NCI-H1105 (cell line): ENCODE measurements at regions not wholly inside any gene's neighbourhood (a gene's known extent, or its start where the extent isn't known, plus 50 kb on each side); places are given as distances from the start of the nearest gene placed in this dataset.
"Not testable (repeated sequence)": the region's sequence is repeated elsewhere in the genome, so short reads cannot be mapped to it uniquely, and the experiment has no call there.

ENCODE experiments used
- DNase-seq: peaks from one replicate; lab custom pipeline; 2025; lab: John Stamatoyannopoulos, UW

DNA sequence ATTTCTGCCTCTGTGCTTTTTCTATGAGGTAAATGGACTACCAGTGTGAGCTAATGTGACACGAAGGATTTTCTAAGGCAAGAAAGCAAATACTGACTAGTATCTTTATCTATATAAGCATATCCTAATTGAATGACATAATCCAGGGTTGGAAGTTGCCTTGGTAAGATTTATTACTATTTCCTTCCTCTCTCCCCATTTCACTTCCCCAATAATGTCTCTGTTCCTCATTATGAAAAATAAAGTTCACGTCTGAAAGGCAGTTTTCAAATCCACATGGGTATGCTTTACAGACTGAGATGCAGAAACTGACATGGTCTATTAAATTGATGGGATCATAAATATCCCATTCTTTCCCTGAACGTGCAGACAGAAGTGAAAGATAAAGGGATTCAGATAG is 86.0 kb downstream of the DTWD1 start:
- no peak for DNase-seq

GRCh38 chr15:49707598-49707997 is 86.8 kb downstream of the DTWD1 start:
- no peak for DNase-seq

GRCh38 chr15:49709646-49710214 is 88.9 kb downstream of the DTWD1 start:
- DNase-seq = no peak

DNA sequence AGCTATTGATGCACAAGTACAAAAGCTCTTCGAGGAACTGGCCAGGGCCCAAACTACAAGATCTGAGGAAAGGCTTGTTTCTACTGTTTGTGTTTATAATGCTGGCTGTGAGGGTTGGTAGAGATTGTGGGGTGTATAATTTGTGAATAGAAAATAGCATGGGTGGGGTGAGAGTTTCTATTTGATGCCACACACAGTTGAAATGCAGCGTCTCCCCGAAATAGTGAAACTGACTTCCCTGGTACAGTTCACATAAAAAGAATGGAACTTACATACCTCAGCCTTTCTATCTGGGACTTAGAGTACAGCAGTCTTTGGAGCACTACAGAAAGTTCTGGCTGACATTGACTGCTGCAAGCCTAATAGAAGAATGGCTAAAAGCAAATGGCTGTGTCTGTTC is 91.3 kb downstream of the DTWD1 start:
- DNase-seq = no peak

GRCh38 chr15:49712846-49713450 is 92.1 kb downstream of the DTWD1 start:
- peak; percentile 47 for DNase-seq

DNA sequence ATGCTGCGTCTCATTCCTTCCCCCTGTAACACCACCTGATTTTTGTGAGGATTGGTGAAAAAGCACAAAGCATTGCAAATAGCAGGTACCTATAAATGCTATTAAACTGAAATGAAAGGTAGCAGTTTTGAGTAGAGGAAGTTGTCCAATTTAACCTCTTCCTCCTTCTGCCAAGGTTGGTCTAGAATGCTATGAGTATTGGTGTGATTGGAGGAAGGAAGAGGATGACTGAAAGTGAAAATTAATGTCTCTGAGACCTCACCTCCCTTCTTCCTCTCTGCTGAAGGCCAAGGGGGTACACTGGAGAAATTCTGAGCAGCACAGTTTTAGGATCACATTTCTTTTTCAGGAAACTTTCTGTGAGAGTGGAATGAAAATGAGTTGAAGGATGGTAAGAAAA is 94.4 kb downstream of the DTWD1 start:
- no peak for DNase-seq

- no peak for DNase-seq
Measured at GRCh38 chr15:49715701-49716100, 94.9 kb downstream of the DTWD1 start.

DNA sequence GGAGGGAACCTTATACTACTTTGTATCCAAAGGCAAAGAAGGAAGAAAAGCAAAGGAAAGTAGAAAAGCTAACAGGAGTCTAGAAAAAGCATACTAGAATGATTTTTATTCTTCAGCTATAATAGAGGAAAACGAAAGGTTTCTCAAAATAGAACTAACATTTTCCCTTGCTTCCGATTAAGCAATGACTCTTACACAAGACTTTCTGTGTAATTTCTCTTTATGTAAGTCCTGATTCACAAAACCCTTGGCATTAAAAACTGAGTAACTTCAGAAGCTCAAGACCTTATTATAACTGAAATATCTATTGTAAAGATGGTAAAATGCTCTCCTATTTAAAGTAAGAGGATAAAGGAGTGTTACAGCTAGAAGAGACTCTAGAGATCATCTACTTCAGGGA is 97.4 kb downstream of the DTWD1 start:
- no peak for DNase-seq

GRCh38 chr15:49718846-49719245 is 98.0 kb downstream of the DTWD1 start:
- no peak for DNase-seq

GRCh38 chr15:49720261-49720660 is 99.4 kb downstream of the DTWD1 start:
- no peak for DNase-seq

DNA sequence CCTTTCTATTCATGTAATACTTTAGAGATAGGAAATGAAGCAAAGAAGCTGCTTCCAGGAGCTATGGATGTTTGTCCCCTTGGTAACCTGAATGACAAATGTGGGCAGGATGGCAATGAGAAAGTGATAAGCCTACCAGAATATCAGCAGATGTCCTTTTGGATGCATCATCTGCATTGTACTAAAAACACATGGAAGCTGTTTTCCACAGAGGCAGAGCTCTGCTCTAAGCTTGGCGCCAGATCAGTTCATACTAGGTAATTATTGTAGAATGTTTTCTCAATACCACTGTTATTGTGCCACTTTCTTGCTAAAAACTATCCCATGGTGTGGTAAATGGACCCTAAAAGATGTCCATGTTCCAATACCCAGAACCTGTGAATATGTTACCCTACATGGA is 100.2 kb downstream of the DTWD1 start:
- no peak for DNase-seq

DNA sequence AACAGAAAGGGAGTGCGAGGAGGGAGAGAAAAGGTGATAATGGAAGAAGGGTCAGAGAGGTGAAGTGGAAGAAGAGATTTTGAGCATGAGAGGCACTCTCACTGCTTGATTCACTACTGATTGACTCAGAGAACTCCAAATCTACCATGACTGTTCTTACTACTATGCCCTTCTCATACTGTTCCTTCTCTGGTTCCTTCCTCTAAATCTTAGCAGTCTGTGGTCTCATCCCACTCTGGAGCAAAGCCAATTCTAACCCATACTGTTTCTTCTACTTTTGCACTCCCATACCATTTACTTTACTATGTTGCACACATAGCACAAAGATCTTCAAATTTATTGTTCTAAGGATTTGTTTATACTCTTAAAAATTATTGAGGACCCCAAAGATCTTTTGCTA is 100.8 kb downstream of the DTWD1 start:
- DNase-seq = no peak

GRCh38 chr15:49723981-49724380 is 103.1 kb downstream of the DTWD1 start:
- no peak for DNase-seq

DNA sequence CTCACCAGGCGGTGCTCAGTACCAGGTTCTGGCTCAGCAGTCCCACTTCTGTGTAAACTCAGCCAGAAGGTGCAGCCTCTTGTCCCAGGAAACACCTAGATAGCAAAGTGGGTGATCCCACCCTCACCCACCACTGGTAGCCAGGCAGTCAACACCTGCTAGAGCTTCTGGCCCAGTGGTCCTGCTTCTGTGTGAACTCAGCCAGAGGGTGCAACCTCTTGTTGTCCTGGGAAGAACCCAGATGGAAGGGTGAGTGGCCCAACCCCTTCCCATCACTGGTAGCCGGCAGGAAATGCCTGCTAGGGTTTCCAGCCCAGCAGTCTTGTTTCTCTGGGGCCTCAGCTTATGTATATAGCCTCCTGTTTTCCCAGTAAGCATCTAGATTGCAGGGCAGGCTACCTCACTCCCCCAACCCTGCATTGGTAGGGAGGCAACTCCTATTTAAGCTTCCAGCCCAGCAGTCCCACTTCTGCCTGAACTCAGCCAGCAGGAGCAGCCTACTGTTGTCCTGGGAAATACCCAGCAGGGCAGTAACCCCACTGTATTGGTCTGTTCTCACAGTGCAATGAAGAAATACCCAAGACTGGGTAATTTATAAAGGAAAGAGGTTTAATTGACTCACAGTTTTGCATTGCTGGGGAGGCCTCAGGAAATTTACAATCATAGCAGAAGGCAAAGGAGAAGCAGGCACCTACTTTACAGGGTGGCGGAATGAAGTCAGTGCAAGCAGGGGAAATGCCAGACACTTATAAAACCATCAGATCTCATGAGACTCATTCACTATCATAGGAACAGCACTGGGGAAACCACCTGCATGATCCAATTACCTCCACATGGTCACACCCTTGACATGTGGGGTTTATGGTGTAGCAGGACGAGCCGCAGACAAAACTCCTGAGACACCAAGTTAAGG is 110.6 kb downstream of the DTWD1 start:
- no peak for DNase-seq

- not testable (repeated sequence) for DNase-seq
Measured at GRCh38 chr15:49732109-49732508, 111.3 kb downstream of the DTWD1 start.

GRCh38 chr15:49734089-49734488 is 113.2 kb downstream of the DTWD1 start:
- DNase-seq = not testable (repeated sequence)

DNA sequence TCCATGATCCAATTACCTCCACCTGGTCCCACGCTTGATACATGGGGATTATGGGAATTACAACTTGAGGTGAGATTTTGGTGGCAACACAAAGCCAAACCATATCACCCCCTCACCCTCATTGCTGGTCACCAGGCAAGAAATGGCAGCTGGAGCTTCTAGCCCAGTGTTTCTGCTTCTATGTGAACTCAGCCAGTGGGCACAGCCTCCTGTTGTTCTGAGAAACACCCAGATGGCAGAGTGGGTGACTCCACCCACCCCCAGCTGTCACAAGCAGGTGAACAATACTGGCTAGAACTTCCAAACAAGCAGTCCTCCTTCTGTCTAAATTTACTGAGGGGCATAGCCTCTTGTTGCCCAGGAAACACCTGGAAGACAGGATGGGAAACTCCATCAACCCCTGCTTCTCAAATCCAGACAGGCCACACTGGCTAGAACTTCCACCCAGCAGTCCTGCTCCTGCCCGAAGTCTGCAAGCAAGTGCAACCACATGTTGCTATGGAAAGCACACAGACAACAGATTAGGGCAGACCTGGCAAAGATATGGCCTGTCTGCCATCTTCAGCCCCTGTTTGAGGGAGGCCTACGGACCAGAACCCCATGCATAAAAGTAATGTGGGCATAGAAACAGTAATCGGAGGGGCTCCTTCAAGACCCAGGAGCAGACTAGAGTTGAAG is 114.1 kb downstream of the DTWD1 start:
- DNase-seq = no peak

DNA sequence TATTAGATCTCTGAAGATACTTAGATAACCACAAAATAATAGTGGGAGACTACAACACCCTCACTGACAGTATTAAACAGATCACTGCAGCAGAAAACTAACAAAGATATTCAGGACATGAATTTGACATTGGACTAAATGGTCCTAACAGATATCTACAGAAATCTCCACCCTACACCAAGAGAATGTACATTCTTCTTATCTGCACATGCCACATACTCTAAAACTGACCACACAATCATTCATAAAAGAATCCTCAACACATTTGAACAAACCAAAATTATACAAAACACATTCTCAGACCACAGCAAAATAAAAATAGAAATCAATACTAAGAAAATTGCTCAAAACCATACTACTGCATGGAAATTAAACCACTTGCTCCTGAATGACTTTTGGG is 116.3 kb downstream of the DTWD1 start:
- no peak for DNase-seq

GRCh38 chr15:49741712-49742111 is 120.9 kb downstream of the DTWD1 start:
- no peak for DNase-seq

- DNase-seq = no peak
Measured at GRCh38 chr15:49742381-49742780, 121.5 kb downstream of the DTWD1 start.

GRCh38 chr15:49747340-49747739 is 126.5 kb downstream of the DTWD1 start:
- DNase-seq = no peak

DNA sequence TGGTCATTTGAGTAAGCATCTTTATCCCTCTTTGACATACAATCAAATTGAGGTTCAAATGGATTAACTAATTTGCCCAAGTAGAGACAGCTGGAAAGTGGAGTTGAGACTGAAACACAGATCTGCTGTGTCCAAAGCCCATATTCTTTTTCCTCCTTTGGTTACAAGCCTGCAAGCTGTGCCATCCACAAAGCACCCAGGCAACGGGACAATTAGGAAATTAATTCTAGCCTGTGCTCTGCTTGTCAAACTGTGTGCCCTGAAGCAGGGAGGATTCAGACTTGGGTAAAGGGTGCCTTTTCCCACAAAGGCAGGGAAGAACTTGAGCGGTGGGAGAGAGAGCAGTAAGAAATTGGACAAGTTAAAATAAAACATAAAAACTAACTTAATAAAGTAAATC is 127.9 kb downstream of the DTWD1 start:
- no peak for DNase-seq

- no peak for DNase-seq
Measured at GRCh38 chr15:49750553-49750952, 129.7 kb downstream of the DTWD1 start.
